Anterior cingulate cortex (tissue), 58 donors: ENCODE measurements at regions not wholly inside any gene's neighbourhood (a gene's known extent, or its start where the extent isn't known, plus 50 kb on each side); places are given as distances from the start of the nearest gene placed in this dataset.
"Not testable (repeated sequence)": the region's sequence is repeated elsewhere in the genome, so short reads cannot be mapped to it uniquely, and the experiment has no call there.

ENCODE experiments used
- DNase-seq, 58 donors: peaks; one replicate each; lab custom pipeline; 2025; lab: John Stamatoyannopoulos, UW

GRCh38 chr1:96095849-96096612, 625.6 kb upstream of the PTBP2 start:
- no peak for DNase-seq

- DNase-seq, result no peak
Observed at GRCh38 chr1:96096613-96097321, 624.8 kb upstream of the PTBP2 start.

GRCh38 chr1:96104506-96104905, 617.1 kb upstream of the PTBP2 start:
- no peak for DNase-seq

- no peak for DNase-seq
Observed at GRCh38 chr1:96104906-96105305, 616.7 kb upstream of the PTBP2 start.

- no peak for DNase-seq
Observed at GRCh38 chr1:96116731-96117130, 604.9 kb upstream of the PTBP2 start.

GRCh38 chr1:96130432-96130831, 591.2 kb upstream of the PTBP2 start:
- no peak for DNase-seq

- no peak for DNase-seq
Observed at GRCh38 chr1:96144636-96145035, 576.9 kb upstream of the PTBP2 start.

GRCh38 chr1:96145492-96145891, 576.1 kb upstream of the PTBP2 start:
- DNase-seq, result no peak

- DNase-seq, result not testable (repeated sequence)
Observed at GRCh38 chr1:96152957-96153356, 568.6 kb upstream of the PTBP2 start.

- no peak for DNase-seq
Observed at GRCh38 chr1:96157101-96157500, 564.5 kb upstream of the PTBP2 start.

- DNase-seq, result no peak
Observed at GRCh38 chr1:96159379-96159778, 562.2 kb upstream of the PTBP2 start.

- no peak for DNase-seq
Observed at GRCh38 chr1:96164053-96164452, 557.5 kb upstream of the PTBP2 start.

- DNase-seq, result no peak
Observed at GRCh38 chr1:96178053-96178452, 543.5 kb upstream of the PTBP2 start.

GRCh38 chr1:96183485-96183884, 538.1 kb upstream of the PTBP2 start:
- DNase-seq, result no peak

- no peak for DNase-seq
Observed at GRCh38 chr1:96183928-96184327, 537.7 kb upstream of the PTBP2 start.

- no peak for DNase-seq
Observed at GRCh38 chr1:96185181-96185580, 536.4 kb upstream of the PTBP2 start.

- DNase-seq, result no peak
Observed at GRCh38 chr1:96187020-96187419, 534.6 kb upstream of the PTBP2 start.

GRCh38 chr1:96191165-96191564, 530.4 kb upstream of the PTBP2 start:
- DNase-seq, result no peak

GRCh38 chr1:96206451-96206850, 515.1 kb upstream of the PTBP2 start:
- peak in 40 of 58 donors; percentile 1 to 83 (median 30) for DNase-seq

GRCh38 chr1:96207936-96208335, 513.6 kb upstream of the PTBP2 start:
- no peak for DNase-seq

- no peak for DNase-seq
Observed at GRCh38 chr1:96208428-96208827, 513.2 kb upstream of the PTBP2 start.

GRCh38 chr1:96210054-96210453, 511.5 kb upstream of the PTBP2 start:
- DNase-seq, result no peak
